B cell (primary cell): ENCODE measurements at regions not wholly inside any gene's neighbourhood (a gene's known extent, or its start where the extent isn't known, plus 50 kb on each side); places are given as distances from the start of the nearest gene placed in this dataset.
A peak's percentile ranks its signal among the peaks of the same experiment; 100 is the strongest.

Experiments used
- ATAC-seq: fragments of 200-7000 bp; cut with Tn5 transposase; one replicate; pipeline ENCODE4 v1.10.0; 2021; ENCODE audit warnings: low read depth, mild to moderate bottlenecking, moderate number of reproducible peaks, moderate library complexity
- CTCF ChIA-PET: fragments of 350-600 bp; sonication (Branson Sonifier 250); formaldehyde crosslinking; loops from one replicate; lab custom pipeline; 2021; ENCODE audit warnings: antibody characterized with exemption, inconsistent platforms; lab: Charles Lee
- POLR2A ChIA-PET: fragments of 350-600 bp; sonication (Branson Sonifier 250); formaldehyde crosslinking; loops from one replicate; lab custom pipeline; 2021; ENCODE audit warnings: antibody characterized with exemption; lab: Charles Lee
- DNase-seq: peaks from one replicate; pipeline ENCODE4 v3.0.0; 2013
- H2AFZ ChIP-seq: 2 replicates; pipeline ENCODE4 v1.6.1; 2012; ENCODE audit warnings: mild to moderate bottlenecking, low read depth, low read length; ENCODE audit not compliant: insufficient read depth, poor library complexity, severe bottlenecking
- H3K27ac ChIP-seq, 2 donors: 1 replicate in 1 of 2; 2 replicates in 1 of 2; pipeline ENCODE4 v1.5.1; 2012 to 2013; ENCODE audit warnings: low read length in 2 of 2, mild to moderate bottlenecking in 2 of 2, moderate library complexity in 1 of 2
- H3K27me3 ChIP-seq, 4 experiments: fragments of 200-600 bp in 1 of 4; sonication (generic) in 1 of 4; replicated peaks in 1 of 4; 1 replicate in 2 of 4; 2 replicates in 2 of 4; pipeline versions ENCODE4 v1.6.1 to v1.7.0; 2013 to 2016; ENCODE audit warnings: low read length in 3 of 4, mild to moderate bottlenecking in 2 of 4, mixed read lengths in 1 of 4, moderate library complexity in 1 of 4; ENCODE audit not compliant: insufficient read depth in 4 of 4, control insufficient read depth in 3 of 4; ENCODE audit errors: control extremely low read depth in 1 of 4
- H3K36me3 ChIP-seq, 2 experiments: replicated peaks in 1 of 2; 1 replicate in 1 of 2; 2 replicates in 1 of 2; pipeline versions ENCODE4 v1.6.1 to v1.7.1; 2013; ENCODE audit warnings: low read length in 1 of 2; ENCODE audit not compliant: insufficient read depth in 2 of 2, control insufficient read depth in 1 of 2; ENCODE audit errors: control extremely low read depth in 1 of 2, extremely low read depth in 1 of 2
- H3K4me1 ChIP-seq, 2 donors: fragments of 200-600 bp in 1 of 2; sonication (generic) in 1 of 2; 1 replicate in 1 of 2; 2 replicates in 1 of 2; pipeline versions ENCODE4 v1.5.1 to v1.6.1; 2013 to 2017; ENCODE audit warnings: low read length in 2 of 2; ENCODE audit not compliant: control insufficient read depth in 2 of 2, insufficient read depth in 2 of 2
- H3K4me2 ChIP-seq: replicated peaks from 2 replicates; pipeline ENCODE3; 2012; ENCODE audit warnings: mild to moderate bottlenecking, low read depth, low read length; ENCODE audit not compliant: poor library complexity, severe bottlenecking
- H3K4me3 ChIP-seq, 5 experiments: fragments of 200-600 bp in 1 of 5; sonication (generic) in 1 of 5; 1 replicate in 3 of 5; 2 replicates in 2 of 5; pipeline versions ENCODE4 v1.5.1 to v1.7.0; 2011 to 2016; ENCODE audit warnings: low read length in 4 of 5, mild to moderate bottlenecking in 4 of 5, low read depth in 2 of 5, control low read depth in 1 of 5, moderate library complexity in 1 of 5; ENCODE audit not compliant: insufficient read depth in 1 of 5; ENCODE audit errors: control extremely low read depth in 1 of 5, extremely low read depth in 1 of 5
- H3K79me2 ChIP-seq: fragments of 200-600 bp; sonication (generic); one replicate; pipeline ENCODE4 v1.6.0; 2016; ENCODE audit warnings: low read length; ENCODE audit not compliant: control insufficient read depth, insufficient read depth
- H3K9ac ChIP-seq: fragments of 200-600 bp; sonication (generic); 2 replicates; pipeline ENCODE4 v1.6.1; 2017; ENCODE audit warnings: mild to moderate bottlenecking, low read length, moderate library complexity
- H3K9me3 ChIP-seq, 3 donors: one replicate each; pipeline versions ENCODE4 v1.6.1 to v1.7.1; 2013; ENCODE audit warnings: low read length in 2 of 3; ENCODE audit not compliant: control insufficient read depth in 2 of 3, insufficient read depth in 1 of 3; ENCODE audit errors: control extremely low read depth in 1 of 3
- H4K20me1 ChIP-seq: 2 replicates; pipeline ENCODE4 v1.6.0; 2012; ENCODE audit warnings: mild to moderate bottlenecking, low read length; ENCODE audit not compliant: insufficient read depth, control insufficient read depth, poor library complexity, severe bottlenecking
- H3K27ac Mint-ChIP-seq: one replicate; pipeline ENCODE4 v1.8.0; 2021; ENCODE audit warnings: mixed read lengths
- H3K27me3 Mint-ChIP-seq: one replicate; pipeline ENCODE4 v1.8.0; 2021; ENCODE audit warnings: mixed read lengths
- H3K4me1 Mint-ChIP-seq: one replicate; pipeline ENCODE4 v1.8.0; 2021; ENCODE audit warnings: mixed read lengths
- H3K4me3 Mint-ChIP-seq: one replicate; pipeline ENCODE4 v1.8.0; 2021; ENCODE audit warnings: mixed read lengths
- H3K9me3 Mint-ChIP-seq: one replicate; pipeline ENCODE4 v1.8.0; 2022; ENCODE audit warnings: mixed read lengths; ENCODE audit not compliant: insufficient read depth
- CTCF ChIP-seq: fragments of 200-600 bp; IDR thresholded peaks from one replicate; pipeline ENCODE4 v1.8.0; 2022; ENCODE audit warnings: antibody characterized with exemption, mild to moderate bottlenecking
- EZH2 ChIP-seq: IDR thresholded peaks from 2 replicates; pipeline ENCODE4 v1.6.1; 2012; ENCODE audit warnings: borderline replicate concordance, low read depth, mild to moderate bottlenecking, moderate library complexity, low read length; ENCODE audit not compliant: insufficient read depth, poor library complexity, severe bottlenecking
- WGBS: methylation state at CpG from one replicate; pipeline ENCODE4 v1.1.5; 2013; ENCODE audit warnings: missing lambda C conversion rate; ENCODE audit not compliant: insufficient coverage; 5-methylcytosine and 5-hydroxymethylcytosine counted together
- intact Hi-C: fragments of 100-400 bp; cut with micrococcal nuclease; formaldehyde crosslinking; loops from one replicate; pipeline ENCODE4 v1.10.0; 2022

DNA sequence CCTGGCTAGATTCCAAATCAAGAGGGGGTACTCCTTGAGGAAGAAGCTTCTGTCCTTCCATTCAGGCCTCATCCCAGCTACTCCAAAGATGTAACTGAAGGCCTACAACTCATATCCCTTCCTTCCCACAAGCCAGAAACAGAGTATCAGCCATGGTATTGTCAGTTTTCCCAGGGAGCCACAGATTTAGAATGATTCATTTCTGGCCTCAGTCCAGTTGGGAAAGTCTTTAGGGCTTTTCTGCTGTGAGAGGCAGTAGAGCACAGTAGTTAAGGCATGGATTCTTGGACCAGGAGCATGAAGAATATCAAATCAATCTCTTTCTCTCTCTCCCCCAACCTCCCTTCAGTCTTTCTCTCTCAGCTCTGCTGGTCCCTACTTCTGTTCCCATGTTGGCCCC, 505.0 kb downstream of the BCOR start:
- DNase-seq, result no peak

GRCh38 chrX:39595977-39596376, 501.8 kb downstream of the BCOR start:
- intact Hi-C loops, result no loop called here

More for the DNA sequence above, 505.0 kb downstream of the BCOR start:
- H3K4me1 ChIP-seq, result no peaks in the 10 kb centered on the region
- peak overlapping the region; percentile 37 for H3K27ac Mint-ChIP-seq
- CTCF ChIA-PET, result no interaction called here
- no peaks in the 10 kb centered on the region for H3K4me1 Mint-ChIP-seq
- H3K4me3 ChIP-seq, result no peak overlapping the region
- no peaks in the 10 kb centered on the region for H3K27me3 ChIP-seq
- POLR2A ChIA-PET, result no interaction called here
- H3K27me3 Mint-ChIP-seq, result peaks cover 4% of the 10 kb centered on the region
- H3K79me2 ChIP-seq, result no peaks in the 10 kb centered on the region
- no peak overlapping the region for H2AFZ ChIP-seq
- no peak overlapping the region for H3K4me2 ChIP-seq
- H3K9me3 ChIP-seq, result no peaks in the 10 kb centered on the region
- intact Hi-C loops, result no loop called here
- no peaks in the 10 kb centered on the region for H3K9me3 Mint-ChIP-seq
- ATAC-seq, result no peak
- H3K4me3 Mint-ChIP-seq, result no peak overlapping the region
- H3K27ac ChIP-seq, result no peak overlapping the region
- H4K20me1 ChIP-seq, result no peaks in the 10 kb centered on the region
- TF ChIP-seq CTCF (no peak), EZH2 (no peak)
- H3K9ac ChIP-seq, result no peak overlapping the region
- no peaks in the 10 kb centered on the region for H3K36me3 ChIP-seq

More at GRCh38 chrX:39595977-39596376, 501.8 kb downstream of the BCOR start:
- H3K36me3 ChIP-seq, result no peaks in the 10 kb centered on the region
- H3K9me3 Mint-ChIP-seq, result no peaks in the 10 kb centered on the region
- H3K4me2 ChIP-seq, result no peak overlapping the region
- ChIA-PET POLR2A (no interaction called here), CTCF (no interaction called here)
- no peak overlapping the region for H3K9ac ChIP-seq
- H3K79me2 ChIP-seq, result no peaks in the 10 kb centered on the region
- TF ChIP-seq CTCF (no peak), EZH2 (no peak)
- H3K4me1 ChIP-seq, result no peaks in the 10 kb centered on the region
- H2AFZ ChIP-seq, result no peak overlapping the region
- H3K4me3 ChIP-seq, result no peak overlapping the region
- peaks cover 4% of the 10 kb centered on the region for H3K27me3 Mint-ChIP-seq
- H3K27ac ChIP-seq, result no peak overlapping the region
- no peaks in the 10 kb centered on the region for H3K9me3 ChIP-seq
- WGBS, result no CpG with 5 or more reads among the region's 1 CpG
- ATAC-seq, result no peak
- H3K4me3 Mint-ChIP-seq, result no peak overlapping the region
- no peaks in the 10 kb centered on the region for H4K20me1 ChIP-seq
- H3K27ac Mint-ChIP-seq, result no peak overlapping the region
- DNase-seq, result no peak
- H3K27me3 ChIP-seq, result no peaks in the 10 kb centered on the region
- no peaks in the 10 kb centered on the region for H3K4me1 Mint-ChIP-seq
